H1 (cell line): ENCODE measurements at regions not wholly inside any gene's neighbourhood (a gene's known extent, or its start where the extent isn't known, plus 50 kb on each side); places are given as distances from the start of the nearest gene placed in this dataset.

Experiments used
- CTCF ChIA-PET: fragments of 300-600 bp; sonication (Branson Sonifier 250); formaldehyde crosslinking; loops from one replicate; lab custom pipeline; 2021; ENCODE audit not compliant: partially characterized antibody; lab: Charles Lee
- POLR2A ChIA-PET: fragments of 300-600 bp; sonication (Branson Sonifier 250); formaldehyde crosslinking; loops from one replicate; lab custom pipeline; 2021; ENCODE audit warnings: inconsistent platforms; ENCODE audit not compliant: partially characterized antibody; lab: Charles Lee
- DNase-seq, 2 experiments: peaks; one replicate each; pipeline versions ENCODE4 v3.0.0 to v3.0.0-alpha.2; 2010 to 2022; ENCODE audit warnings: low spot score in 2 of 2, low read depth in 1 of 2, mixed read lengths in 1 of 2
- FAIRE-seq: peaks from 2 replicates; lab custom pipeline; 2011; peaks lifted over from hg19 to GRCh38; lab: Jason Lieb, UNC
- H2AFZ ChIP-seq: 2 replicates; pipeline ENCODE4 v1.8.1; 2012; ENCODE audit warnings: low read length, inconsistent platforms
- H2AK5ac ChIP-seq: 2 replicates; pipeline ENCODE4 v1.6.1; 2013; ENCODE audit warnings: low read depth, low read length
- H2BK120ac ChIP-seq: replicated peaks from 2 replicates; pipeline ENCODE3; 2013; ENCODE audit warnings: low read depth, low read length, inconsistent platforms
- H2BK12ac ChIP-seq: 2 replicates; pipeline ENCODE4 v1.6.1; 2013; ENCODE audit warnings: low read depth, low read length
- H2BK15ac ChIP-seq: 2 replicates; pipeline ENCODE4 v1.6.1; 2013; ENCODE audit warnings: low read length
- H2BK20ac ChIP-seq: 2 replicates; pipeline ENCODE4 v1.6.1; 2013; ENCODE audit warnings: low read length
- H2BK5ac ChIP-seq: 2 replicates; pipeline ENCODE4 v1.6.1; 2013; ENCODE audit warnings: low read depth, low read length
- H3K14ac ChIP-seq: 2 replicates; pipeline ENCODE4 v1.6.1; 2013; ENCODE audit warnings: inconsistent platforms; ENCODE audit not compliant: insufficient read length
- H3K18ac ChIP-seq: 2 replicates; pipeline ENCODE4 v1.6.1; 2013; ENCODE audit warnings: low read length; ENCODE audit errors: extremely low read depth
- H3K23ac ChIP-seq: 2 replicates; pipeline ENCODE4 v1.6.1; 2013; ENCODE audit warnings: inconsistent platforms; ENCODE audit not compliant: insufficient read length
- H3K23me2 ChIP-seq: 2 replicates; pipeline ENCODE4 v1.6.1; 2013; ENCODE audit warnings: low read depth, low read length
- H3K27ac ChIP-seq: 2 replicates; pipeline ENCODE4 v1.6.1; 2011; ENCODE audit warnings: low read depth, low read length, inconsistent platforms
- H3K27me3 ChIP-seq, 4 experiments: replicated peaks in 1 of 4; 1 replicate in 1 of 4; 2 replicates in 3 of 4; pipeline versions ENCODE4 v1.6.1 to v1.8.1; 2011 to 2013; ENCODE audit warnings: low read length in 3 of 4, mild to moderate bottlenecking in 3 of 4, inconsistent platforms in 2 of 4, mixed read lengths in 2 of 4, moderate library complexity in 1 of 4; ENCODE audit not compliant: control insufficient read depth in 3 of 4, insufficient read depth in 3 of 4; ENCODE audit errors: extremely low read depth in 1 of 4
- H3K36me3 ChIP-seq, 4 experiments: 2 replicates each; pipeline versions ENCODE4 v1.6.1 to v1.8.1; 2011 to 2013; ENCODE audit warnings: mild to moderate bottlenecking in 4 of 4, low read length in 3 of 4, moderate library complexity in 2 of 4, control low read depth in 1 of 4, inconsistent platforms in 1 of 4; ENCODE audit not compliant: insufficient read depth in 4 of 4, control insufficient read depth in 2 of 4
- H3K4ac ChIP-seq: replicated peaks from 2 replicates; pipeline ENCODE3; 2013; ENCODE audit warnings: low read length, low read depth, mixed read lengths, inconsistent platforms; ENCODE audit not compliant: insufficient read length
- H3K4me1 ChIP-seq, 4 experiments: replicated peaks in 1 of 4; 1 replicate in 1 of 4; 2 replicates in 3 of 4; pipeline versions ENCODE4 v1.6.1 to v1.8.1; 2011 to 2013; ENCODE audit warnings: low read length in 3 of 4, inconsistent platforms in 2 of 4, mixed read lengths in 1 of 4; ENCODE audit not compliant: insufficient read depth in 4 of 4, control insufficient read depth in 3 of 4
- H3K4me2 ChIP-seq, 2 experiments: 2 replicates each; pipeline versions ENCODE4 v1.6.1 to v1.8.1; 2011 to 2013; ENCODE audit warnings: low read depth in 2 of 2, low read length in 2 of 2, control low read depth in 1 of 2, inconsistent platforms in 1 of 2, mild to moderate bottlenecking in 1 of 2; ENCODE audit not compliant: insufficient read depth in 1 of 2
- H3K4me3 ChIP-seq, 4 experiments: fragments of 200-600, 300-600 bp in 1 of 4; sonication (generic), shearing (Covaris generic), sonication (Bioruptor Twin) in 1 of 4; 2 replicates each; pipeline versions ENCODE4 v1.5.1 to v1.8.1; 2011 to 2016; ENCODE audit warnings: low read length in 4 of 4, low read depth in 3 of 4, control low read depth in 2 of 4, inconsistent platforms in 2 of 4, mild to moderate bottlenecking in 2 of 4, mixed read lengths in 1 of 4, moderate library complexity in 1 of 4; ENCODE audit not compliant: insufficient read depth in 2 of 4; ENCODE audit errors: extremely low read depth in 1 of 4
- H3K56ac ChIP-seq: replicated peaks from 2 replicates; pipeline ENCODE3; 2013; ENCODE audit warnings: low read depth, mild to moderate bottlenecking, mixed read lengths, low read length, inconsistent platforms; ENCODE audit not compliant: insufficient read length
- H3K79me1 ChIP-seq: 2 replicates; pipeline ENCODE4 v1.6.1; 2013; ENCODE audit warnings: low read depth, low read length, control low read depth
- H3K79me2 ChIP-seq, 2 experiments: 2 replicates each; pipeline versions ENCODE4 v1.6.1 to v1.8.1; 2012 to 2013; ENCODE audit warnings: low read length in 2 of 2, mild to moderate bottlenecking in 2 of 2, inconsistent platforms in 1 of 2; ENCODE audit not compliant: insufficient read depth in 2 of 2, control insufficient read depth in 1 of 2
- H3K9ac ChIP-seq, 4 experiments: replicated peaks in 1 of 4; 1 replicate in 1 of 4; 2 replicates in 3 of 4; pipeline versions ENCODE4 v1.6.1 to v1.8.1; 2011 to 2013; ENCODE audit warnings: low read depth in 3 of 4, low read length in 3 of 4, control low read depth in 2 of 4, mild to moderate bottlenecking in 2 of 4, moderate library complexity in 2 of 4, inconsistent platforms in 1 of 4; ENCODE audit errors: extremely low read depth in 1 of 4
- H3K9me3 ChIP-seq, 2 experiments: 2 replicates each; pipeline versions ENCODE4 v1.6.1 to v1.8.1; 2012 to 2013; ENCODE audit warnings: mild to moderate bottlenecking in 2 of 2, moderate library complexity in 2 of 2, control low read depth in 1 of 2, inconsistent platforms in 1 of 2, low read depth in 1 of 2, low read length in 1 of 2, mixed read lengths in 1 of 2; ENCODE audit not compliant: insufficient read depth in 2 of 2
- H4K20me1 ChIP-seq, 2 experiments: replicated peaks in 1 of 2; 2 replicates each; pipeline versions ENCODE3 to v1.8.1; 2011 to 2013; ENCODE audit warnings: inconsistent platforms in 2 of 2, low read length in 2 of 2, mild to moderate bottlenecking in 1 of 2; ENCODE audit not compliant: insufficient read depth in 2 of 2, control insufficient read depth in 1 of 2
- H4K5ac ChIP-seq: 2 replicates; pipeline ENCODE4 v1.6.1; 2013; ENCODE audit warnings: low read length, low read depth, mixed read lengths, inconsistent platforms; ENCODE audit not compliant: insufficient read length
- H4K8ac ChIP-seq: 2 replicates; pipeline ENCODE4 v1.8.0; 2013; ENCODE audit warnings: mild to moderate bottlenecking, moderate library complexity, low read length, inconsistent platforms; ENCODE audit not compliant: insufficient read depth; ENCODE audit errors: extremely low read depth
- H4K91ac ChIP-seq: replicated peaks from 2 replicates; pipeline ENCODE3; 2013; ENCODE audit warnings: low read length, mixed read lengths, inconsistent platforms; ENCODE audit not compliant: insufficient read length
- CTCF ChIP-seq, 3 experiments: IDR thresholded peaks; 1 replicate in 2 of 3; 2 replicates in 1 of 3; pipeline versions ENCODE4 v1.5.1 to v1.6.1; 2011; ENCODE audit warnings: low read length in 3 of 3, mild to moderate bottlenecking in 3 of 3, inconsistent platforms in 2 of 3, low read depth in 1 of 3, moderate library complexity in 1 of 3; ENCODE audit not compliant: insufficient read depth in 1 of 3; ENCODE audit errors: control extremely low read depth in 1 of 3
- NRF1 ChIP-seq: IDR thresholded peaks from 2 replicates; pipeline ENCODE4 v1.6.1; 2011; ENCODE audit warnings: mild to moderate bottlenecking, low read depth, low read length, improper control_type of control experiment
- RAD21 ChIP-seq, 2 experiments: IDR thresholded peaks in 1 of 2; conservative IDR thresholded peaks in 1 of 2; 2 replicates each; pipeline ENCODE4 v1.6.1; 2011; ENCODE audit warnings: low read depth in 2 of 2, low read length in 2 of 2, improper control_type of control experiment in 1 of 2, inconsistent platforms in 1 of 2, mild to moderate bottlenecking in 1 of 2, moderate library complexity in 1 of 2
- WGBS, 2 experiments: shearing (Covaris generic) in 1 of 2; methylation state at CpG; one replicate each; pipeline versions ENCODE4 v1.1.6 to v1.1.7; 2013 to 2015; ENCODE audit warnings: low lambda C conversion rate in 2 of 2, mixed read lengths in 2 of 2, inconsistent platforms in 1 of 2, low coverage in 1 of 2, missing lambda C conversion rate in 1 of 2; ENCODE audit not compliant: insufficient replicate concordance in 2 of 2, insufficient coverage in 1 of 2, insufficient read length in 1 of 2; ENCODE audit errors: extremely low coverage in 1 of 2, missing lambda C conversion rate in 1 of 2; 5-methylcytosine and 5-hydroxymethylcytosine counted together

GRCh38 chr19:34838248-34838647 lies 65.2 kb upstream of the ZNF599 start:
- Histone ChIP-seq H3K14ac (no peak overlapping the region), H3K79me1 (no peaks in the 10 kb centered on the region), H2BK120ac (no peak overlapping the region), H4K5ac (no peak overlapping the region), H3K9me3 (no peaks in the 10 kb centered on the region), H4K91ac (no peak overlapping the region), H2BK5ac (no peak overlapping the region), H3K9ac (no peak overlapping the region), H3K36me3 (no peaks in the 10 kb centered on the region), H3K4me1 (peaks cover 0 to 10% (median 8%) of the 10 kb centered on the region in 4 experiments; a peak in 6 of 7 replicates), H2AFZ (peak overlapping the region; percentile 81; the same call in 1 of the 2 replicates), H3K79me2 (no peaks in the 10 kb centered on the region), H4K8ac (no peak overlapping the region), H3K23me2 (peaks cover 3% of the 10 kb centered on the region; the same call in 1 of the 2 replicates), H3K23ac (no peak overlapping the region), H3K18ac (no peak overlapping the region), H3K4me2 (peak overlapping the region; percentile 84 to 99), H3K4me3 (peak overlapping the region in 2 of 4 experiments; percentile 35 to 58; a peak in 5 of 8 replicates), H3K4ac (no peak overlapping the region), H3K27ac (no peak overlapping the region), H2BK20ac (no peak overlapping the region), H3K27me3 (peaks cover 0 to 19% (median 10%) of the 10 kb centered on the region in 4 experiments; a peak in 5 of 7 replicates), H2BK15ac (no peak overlapping the region), H3K56ac (no peak overlapping the region), H2BK12ac (no peak overlapping the region), H4K20me1 (no peaks in the 10 kb centered on the region), H2AK5ac (no peak overlapping the region)
- CTCF ChIA-PET, result interaction anchor here (0.6 to 2.8 kb wide), 53 partner anchors 8 to 269 kb away, joined by 3 to 15 read pairs (median 5); partner anchors contain the start of genes ZNF30, ZNF302 and ZNF599
- DNase-seq, result no peak
- WGBS, 2 experiments, result 64% methylated on average over 6 of the region's 6 CpGs; no CpG with 5 or more reads in 1 of the 2 experiments
- TF ChIP-seq CTCF (IDR thresholded peaks at IDR 0.05; ENCODE audit: control extremely low read depth in 1 of 3, insufficient read depth in 1 of 3, low read depth in 1 of 3, low read length in 3 of 3) (peak; percentile 34 to 50 (median 42)), RAD21 (IDR thresholded peaks at IDR 0.05 in 1 of 2, conservative IDR thresholded peaks at IDR 0.05 in 1 of 2; ENCODE audit: low read depth in 2 of 2, low read length in 2 of 2) (peak; percentile 71 to 72), NRF1 (no peak)
- FAIRE-seq, result peak; percentile 48
- POLR2A ChIA-PET, result interaction anchor here (0.9 to 2.0 kb wide), 6 partner anchors 89 to 172 kb away, joined by 3 to 5 read pairs (median 4); partner anchors contain the start of gene ZNF30
